ENCODE measurements at regions not wholly inside any gene's neighbourhood (a gene's known extent, or its start where the extent isn't known, plus 50 kb on each side); places are given as distances from the start of the nearest gene placed in this dataset.

DNA sequence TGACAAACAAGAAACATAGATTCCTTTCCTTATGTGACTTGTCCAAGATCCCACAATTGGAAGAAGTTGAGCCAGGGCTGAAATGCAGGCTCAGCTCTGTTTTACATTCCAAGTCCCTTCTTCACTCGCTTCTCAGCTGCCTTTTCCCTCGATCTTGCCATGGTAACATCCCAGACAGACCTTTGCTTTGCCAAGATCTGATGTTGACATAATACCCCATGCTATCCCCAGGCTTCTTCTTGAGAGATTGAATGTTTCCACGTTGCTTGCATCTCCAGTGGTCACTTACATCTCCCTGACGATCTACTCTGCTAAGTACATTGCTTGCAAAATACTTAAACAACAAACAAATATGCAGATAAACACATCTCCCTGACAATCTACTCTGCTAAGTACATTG is 63.5 kb downstream of the TBXT start:
- no peaks in the 10 kb centered on the region for H3F3A ChIP-seq (ENCODE audit: insufficient read depth)
- no peak overlapping the region for H3K4me3 ChIP-seq (ENCODE audit: insufficient read depth, low read length, poor library complexity, severe bottlenecking)
- no peak overlapping the region for H3K27ac ChIP-seq (ENCODE audit: low read depth, low read length)
- no peak overlapping the region for H2AFZ ChIP-seq (ENCODE audit: low read depth, low read length, severe bottlenecking)
- 0 out of 2 replicates have a peak, but pooled peaks cover 9% of the 10 kb centered on the region for H3K9me3 ChIP-seq (ENCODE audit: insufficient read depth, low read length)
- H3K4me2 ChIP-seq (ENCODE audit: low read depth, low read length, poor library complexity, severe bottlenecking): no peak overlapping the region
- H4K20me1 ChIP-seq (ENCODE audit: low read depth, low read length): no peaks in the 10 kb centered on the region
- no peaks in the 10 kb centered on the region for H3K36me3 ChIP-seq (ENCODE audit: low read length)
- no peaks in the 10 kb centered on the region for H3K79me2 ChIP-seq (ENCODE audit: insufficient read depth, low read length)
- no peak overlapping the region for H3K9ac ChIP-seq (ENCODE audit: low read length)
- H3K27me3 ChIP-seq (ENCODE audit: low read length): no peaks in the 10 kb centered on the region
- no peaks in the 10 kb centered on the region for H3K9me2 ChIP-seq (replicated peaks; ENCODE audit: insufficient read depth, low read length)
- TF ChIP-seq, protein P1, sequence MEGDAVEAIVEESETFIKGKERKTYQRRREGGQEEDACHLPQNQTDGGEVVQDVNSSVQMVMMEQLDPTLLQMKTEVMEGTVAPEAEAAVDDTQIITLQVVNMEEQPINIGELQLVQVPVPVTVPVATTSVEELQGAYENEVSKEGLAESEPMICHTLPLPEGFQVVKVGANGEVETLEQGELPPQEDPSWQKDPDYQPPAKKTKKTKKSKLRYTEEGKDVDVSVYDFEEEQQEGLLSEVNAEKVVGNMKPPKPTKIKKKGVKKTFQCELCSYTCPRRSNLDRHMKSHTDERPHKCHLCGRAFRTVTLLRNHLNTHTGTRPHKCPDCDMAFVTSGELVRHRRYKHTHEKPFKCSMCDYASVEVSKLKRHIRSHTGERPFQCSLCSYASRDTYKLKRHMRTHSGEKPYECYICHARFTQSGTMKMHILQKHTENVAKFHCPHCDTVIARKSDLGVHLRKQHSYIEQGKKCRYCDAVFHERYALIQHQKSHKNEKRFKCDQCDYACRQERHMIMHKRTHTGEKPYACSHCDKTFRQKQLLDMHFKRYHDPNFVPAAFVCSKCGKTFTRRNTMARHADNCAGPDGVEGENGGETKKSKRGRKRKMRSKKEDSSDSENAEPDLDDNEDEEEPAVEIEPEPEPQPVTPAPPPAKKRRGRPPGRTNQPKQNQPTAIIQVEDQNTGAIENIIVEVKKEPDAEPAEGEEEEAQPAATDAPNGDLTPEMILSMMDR (IDR thresholded peaks at IDR 0.05; ENCODE audit: insufficient read depth, low read length, poor library complexity, severe bottlenecking): no peak
- TF ChIP-seq EZH2phosphoT487 (conservative IDR thresholded peaks at IDR 0.05; ENCODE audit: low read length): no peak

DNA sequence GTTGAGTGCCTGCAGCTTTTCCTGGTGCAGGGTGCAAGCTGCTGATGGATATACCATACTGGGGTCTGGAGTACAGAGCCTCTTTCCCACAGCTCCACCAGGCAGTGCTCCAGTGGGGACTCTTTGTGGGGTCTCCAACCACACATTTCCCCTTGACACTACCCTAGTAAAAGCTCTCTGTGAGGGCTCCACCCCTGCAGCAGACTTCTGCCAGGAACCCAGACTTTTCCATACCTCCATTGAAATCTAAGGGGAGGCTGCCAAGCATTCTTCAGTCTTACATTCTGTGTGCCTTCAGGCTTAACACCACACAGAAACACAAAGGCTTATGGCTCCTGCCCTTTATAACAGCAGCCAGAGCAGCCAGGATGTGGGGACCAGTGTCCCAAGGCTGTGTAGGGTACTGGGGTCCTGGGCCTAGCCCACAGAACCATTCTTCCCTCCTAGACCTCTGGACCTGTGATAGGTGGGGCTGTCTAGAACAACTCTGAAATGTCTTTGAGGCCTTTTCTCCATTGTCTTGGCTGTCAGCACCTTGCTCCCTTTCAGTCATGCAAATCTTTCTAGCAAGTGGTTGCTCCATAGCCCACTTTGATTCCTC is 65.7 kb downstream of the TBXT start:
- no peaks in the 10 kb centered on the region for H3K9me2 ChIP-seq (replicated peaks; ENCODE audit: insufficient read depth, low read length)
- H4K20me1 ChIP-seq (ENCODE audit: low read depth, low read length): no peaks in the 10 kb centered on the region
- no peaks in the 10 kb centered on the region for H3K79me2 ChIP-seq (ENCODE audit: insufficient read depth, low read length)
- 0 out of 2 replicates have a peak, but pooled peaks cover 9% of the 10 kb centered on the region for H3K9me3 ChIP-seq (ENCODE audit: insufficient read depth, low read length)
- H3K4me2 ChIP-seq (ENCODE audit: low read depth, low read length, poor library complexity, severe bottlenecking): no peak overlapping the region
- no peak overlapping the region for H2AFZ ChIP-seq (ENCODE audit: low read depth, low read length, severe bottlenecking)
- no peak overlapping the region for H3K27ac ChIP-seq (ENCODE audit: low read depth, low read length)
- no peaks in the 10 kb centered on the region for H3K36me3 ChIP-seq (ENCODE audit: low read length)
- H3K27me3 ChIP-seq (ENCODE audit: low read length): no peaks in the 10 kb centered on the region
- TF ChIP-seq, protein P1 (IDR thresholded peaks at IDR 0.05; ENCODE audit: insufficient read depth, low read length, poor library complexity, severe bottlenecking): no peak
- TF ChIP-seq EZH2phosphoT487 (conservative IDR thresholded peaks at IDR 0.05; ENCODE audit: low read length): no peak
- H3K4me3 ChIP-seq (ENCODE audit: insufficient read depth, low read length, poor library complexity, severe bottlenecking): no peak overlapping the region
- no peak overlapping the region for H3K9ac ChIP-seq (ENCODE audit: low read length)
- no peaks in the 10 kb centered on the region for H3F3A ChIP-seq (ENCODE audit: insufficient read depth)

DNA sequence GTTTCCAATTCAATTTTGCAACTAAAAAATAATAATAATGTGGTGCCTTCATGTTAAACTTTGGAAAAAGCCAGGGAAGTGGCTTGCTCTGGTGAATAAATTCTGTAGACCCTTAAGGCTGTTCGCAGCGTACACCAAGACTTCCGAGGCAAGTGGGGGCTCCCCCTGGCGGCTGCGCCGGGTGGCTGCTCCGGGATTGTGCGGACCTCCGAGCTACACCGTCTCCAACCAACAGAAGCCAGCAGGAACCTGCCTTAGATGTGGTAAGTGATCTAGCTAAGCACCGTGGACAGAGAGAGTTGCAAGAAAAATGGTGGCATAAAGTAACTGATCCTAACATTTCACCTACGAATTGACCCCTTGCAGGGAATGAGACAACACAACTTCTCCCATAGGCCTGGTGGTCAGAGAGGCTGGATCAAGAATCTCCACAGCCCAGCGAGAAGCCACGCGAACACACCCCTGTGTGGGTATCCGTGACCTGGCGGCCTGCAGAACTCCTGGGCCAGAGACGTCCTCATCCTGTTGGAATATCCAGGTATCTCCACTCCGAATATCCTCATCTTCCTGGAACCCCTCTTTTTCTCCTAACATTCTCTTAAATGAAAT is 69.6 kb downstream of the TBXT start:
- H3F3A ChIP-seq (ENCODE audit: insufficient read depth): no peaks in the 10 kb centered on the region
- no peaks in the 10 kb centered on the region for H3K79me2 ChIP-seq (ENCODE audit: insufficient read depth, low read length)
- no peak overlapping the region for H2AFZ ChIP-seq (ENCODE audit: low read depth, low read length, severe bottlenecking)
- H3K27me3 ChIP-seq (ENCODE audit: low read length): no peaks in the 10 kb centered on the region
- H3K9me3 ChIP-seq (ENCODE audit: insufficient read depth, low read length): 0 out of 2 replicates have a peak, but pooled peaks cover 9% of the 10 kb centered on the region
- no peaks in the 10 kb centered on the region for H3K36me3 ChIP-seq (ENCODE audit: low read length)
- H3K9ac ChIP-seq (ENCODE audit: low read length): no peak overlapping the region
- H3K4me3 ChIP-seq (ENCODE audit: insufficient read depth, low read length, poor library complexity, severe bottlenecking): no peak overlapping the region
- H3K4me2 ChIP-seq (ENCODE audit: low read depth, low read length, poor library complexity, severe bottlenecking): no peak overlapping the region
- no peak overlapping the region for H3K27ac ChIP-seq (ENCODE audit: low read depth, low read length)
- no peaks in the 10 kb centered on the region for H3K9me2 ChIP-seq (replicated peaks; ENCODE audit: insufficient read depth, low read length)
- no peaks in the 10 kb centered on the region for H4K20me1 ChIP-seq (ENCODE audit: low read depth, low read length)
- TF ChIP-seq, protein P1 (IDR thresholded peaks at IDR 0.05; ENCODE audit: insufficient read depth, low read length, poor library complexity, severe bottlenecking): no peak
- TF ChIP-seq EZH2phosphoT487 (conservative IDR thresholded peaks at IDR 0.05; ENCODE audit: low read length): no peak

Measured in SU-DHL-6 (cell line).